Gastroesophageal sphincter (tissue), 3 donors: ENCODE measurements at regions not wholly inside any gene's neighbourhood (a gene's known extent, or its start where the extent isn't known, plus 50 kb on each side); places are given as distances from the start of the nearest gene placed in this dataset.

Source experiments
- POLR2AphosphoS5 ChIP-seq: sonication (generic); formaldehyde crosslinking; IDR thresholded peaks from one replicate; pipeline ENCODE4 v1.6.1; 2017; ENCODE audit warnings: antibody characterized with exemption
- TF ChIP-seq, protein P1 (sequence below), 4 experiments: fragments of 200-600 bp in 2 of 4; fragments of 450-650 bp in 2 of 4; sonication (generic) in 1 of 4; IDR thresholded peaks; one replicate each; pipeline ENCODE4 v1.5.1; 2017 to 2019; ENCODE audit warnings: antibody characterized with exemption in 4 of 4, mild to moderate bottlenecking in 2 of 4, moderate library complexity in 2 of 4

DNA sequence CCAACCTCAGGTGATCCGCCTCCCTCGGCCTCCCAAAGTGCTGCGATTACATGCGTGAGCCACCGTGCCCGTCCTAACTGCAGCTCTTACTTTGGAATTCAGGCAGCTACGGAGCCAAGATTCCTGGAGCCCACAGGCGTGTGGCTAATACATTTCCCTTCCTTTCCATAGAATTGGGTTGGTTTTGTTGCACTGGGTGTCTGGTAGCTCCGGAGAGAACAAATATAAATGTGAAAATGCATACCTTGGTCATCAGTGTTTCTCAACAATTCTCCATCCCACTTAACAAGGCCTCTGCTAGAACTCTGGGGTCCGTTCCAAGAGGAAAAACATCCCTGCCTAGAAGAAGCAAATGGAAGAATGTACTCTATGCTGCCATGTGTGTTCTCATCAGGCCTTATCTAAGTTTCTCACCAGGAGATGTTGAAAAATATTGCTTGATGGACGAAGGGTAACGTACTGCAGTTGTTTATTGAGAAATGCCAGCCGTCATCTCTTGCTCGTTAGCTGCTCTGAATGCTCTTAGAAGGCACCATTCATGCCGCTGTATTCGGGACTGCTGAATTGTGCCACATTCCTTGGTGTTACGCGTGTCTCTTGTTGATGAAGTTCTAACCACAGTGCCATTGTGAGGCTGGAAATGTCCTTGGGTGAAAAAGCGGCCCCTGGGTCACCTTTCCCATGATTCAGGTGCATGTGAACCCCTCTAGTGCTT, 50.5 kb upstream of the CD99 start:
- TF ChIP-seq, protein P1, sequence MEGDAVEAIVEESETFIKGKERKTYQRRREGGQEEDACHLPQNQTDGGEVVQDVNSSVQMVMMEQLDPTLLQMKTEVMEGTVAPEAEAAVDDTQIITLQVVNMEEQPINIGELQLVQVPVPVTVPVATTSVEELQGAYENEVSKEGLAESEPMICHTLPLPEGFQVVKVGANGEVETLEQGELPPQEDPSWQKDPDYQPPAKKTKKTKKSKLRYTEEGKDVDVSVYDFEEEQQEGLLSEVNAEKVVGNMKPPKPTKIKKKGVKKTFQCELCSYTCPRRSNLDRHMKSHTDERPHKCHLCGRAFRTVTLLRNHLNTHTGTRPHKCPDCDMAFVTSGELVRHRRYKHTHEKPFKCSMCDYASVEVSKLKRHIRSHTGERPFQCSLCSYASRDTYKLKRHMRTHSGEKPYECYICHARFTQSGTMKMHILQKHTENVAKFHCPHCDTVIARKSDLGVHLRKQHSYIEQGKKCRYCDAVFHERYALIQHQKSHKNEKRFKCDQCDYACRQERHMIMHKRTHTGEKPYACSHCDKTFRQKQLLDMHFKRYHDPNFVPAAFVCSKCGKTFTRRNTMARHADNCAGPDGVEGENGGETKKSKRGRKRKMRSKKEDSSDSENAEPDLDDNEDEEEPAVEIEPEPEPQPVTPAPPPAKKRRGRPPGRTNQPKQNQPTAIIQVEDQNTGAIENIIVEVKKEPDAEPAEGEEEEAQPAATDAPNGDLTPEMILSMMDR (IDR thresholded peaks at IDR 0.05), result no peak
- no peak for TF ChIP-seq POLR2AphosphoS5
